Lower leg skin (tissue), 3 donors: ENCODE measurements at regions not wholly inside any gene's neighbourhood (a gene's known extent, or its start where the extent isn't known, plus 50 kb on each side); places are given as distances from the start of the nearest gene placed in this dataset.

ENCODE experiments used
- POLR2A ChIP-seq, 2 donors: fragments of 450-650 bp; IDR thresholded peaks; one replicate each; pipeline ENCODE4 v1.6.1; 2016 to 2017; ENCODE audit warnings: antibody characterized with exemption in 2 of 2, mild to moderate bottlenecking in 1 of 2, moderate library complexity in 1 of 2
- TF ChIP-seq, protein P1 (sequence below), 3 donors: fragments of 450-650 bp; IDR thresholded peaks; one replicate each; pipeline ENCODE4 v1.5.1; 2016; ENCODE audit warnings: antibody characterized with exemption in 3 of 3, mild to moderate bottlenecking in 3 of 3, moderate library complexity in 2 of 3

DNA sequence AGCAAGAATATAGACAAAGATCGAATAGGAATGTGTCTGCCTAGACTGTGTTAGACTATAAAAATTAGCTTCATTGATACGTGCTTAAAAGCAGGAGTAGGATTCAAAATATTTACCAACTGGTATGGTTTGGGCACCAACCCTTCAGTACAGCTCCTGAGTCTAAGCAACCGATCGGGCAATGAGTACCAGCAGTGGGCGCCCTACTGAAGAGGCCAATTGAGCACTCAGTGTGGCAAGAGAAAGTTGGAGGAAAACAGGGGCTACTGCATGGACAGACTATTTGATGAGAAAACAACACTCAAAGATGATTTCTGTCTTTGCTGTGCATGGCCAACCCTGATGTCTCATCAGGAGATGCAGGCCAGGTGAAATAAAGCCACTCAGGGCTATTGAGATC lies 176.0 kb upstream of the NWD2 start:
- TF ChIP-seq, protein P1, sequence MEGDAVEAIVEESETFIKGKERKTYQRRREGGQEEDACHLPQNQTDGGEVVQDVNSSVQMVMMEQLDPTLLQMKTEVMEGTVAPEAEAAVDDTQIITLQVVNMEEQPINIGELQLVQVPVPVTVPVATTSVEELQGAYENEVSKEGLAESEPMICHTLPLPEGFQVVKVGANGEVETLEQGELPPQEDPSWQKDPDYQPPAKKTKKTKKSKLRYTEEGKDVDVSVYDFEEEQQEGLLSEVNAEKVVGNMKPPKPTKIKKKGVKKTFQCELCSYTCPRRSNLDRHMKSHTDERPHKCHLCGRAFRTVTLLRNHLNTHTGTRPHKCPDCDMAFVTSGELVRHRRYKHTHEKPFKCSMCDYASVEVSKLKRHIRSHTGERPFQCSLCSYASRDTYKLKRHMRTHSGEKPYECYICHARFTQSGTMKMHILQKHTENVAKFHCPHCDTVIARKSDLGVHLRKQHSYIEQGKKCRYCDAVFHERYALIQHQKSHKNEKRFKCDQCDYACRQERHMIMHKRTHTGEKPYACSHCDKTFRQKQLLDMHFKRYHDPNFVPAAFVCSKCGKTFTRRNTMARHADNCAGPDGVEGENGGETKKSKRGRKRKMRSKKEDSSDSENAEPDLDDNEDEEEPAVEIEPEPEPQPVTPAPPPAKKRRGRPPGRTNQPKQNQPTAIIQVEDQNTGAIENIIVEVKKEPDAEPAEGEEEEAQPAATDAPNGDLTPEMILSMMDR (IDR thresholded peaks at IDR 0.05), result no peak
- TF ChIP-seq POLR2A (IDR thresholded peaks at IDR 0.05), result no peak
